ENCODE measurements at regions not wholly inside any gene's neighbourhood (a gene's known extent, or its start where the extent isn't known, plus 50 kb on each side); places are given as distances from the start of the nearest gene placed in this dataset.
"Not testable (repeated sequence)": the region's sequence is repeated elsewhere in the genome, so short reads cannot be mapped to it uniquely, and the experiment has no call there.

GRCh38 chr12:84480803-84481202, 431.8 kb downstream of the SLC6A15 start:
- DNase-seq = no peak

GRCh38 chr12:84470361-84470760, 442.2 kb downstream of the SLC6A15 start:
- DNase-seq = no peak

GRCh38 chr12:84464616-84465015, 448.0 kb downstream of the SLC6A15 start:
- no peak for DNase-seq

- DNase-seq = no peak
Observed at GRCh38 chr12:84463741-84464495, 448.7 kb downstream of the SLC6A15 start.

GRCh38 chr12:84455598-84455997, 457.0 kb downstream of the SLC6A15 start:
- DNase-seq = no peak

- not testable (repeated sequence) for DNase-seq
Observed at GRCh38 chr12:84446478-84446877, 466.1 kb downstream of the SLC6A15 start.

- DNase-seq = no peak
Observed at GRCh38 chr12:84436134-84436533, 476.5 kb downstream of the SLC6A15 start.

- DNase-seq = no peak
Observed at GRCh38 chr12:84435682-84436081, 476.9 kb downstream of the SLC6A15 start.

GRCh38 chr12:84422340-84422739, 490.3 kb downstream of the SLC6A15 start:
- DNase-seq = no peak

- DNase-seq = no peak
Observed at GRCh38 chr12:84421103-84421502, 491.5 kb downstream of the SLC6A15 start.

GRCh38 chr12:84416626-84417025, 496.0 kb downstream of the SLC6A15 start:
- DNase-seq = no peak

GRCh38 chr12:84415946-84416345, 496.7 kb downstream of the SLC6A15 start:
- no peak for DNase-seq

GRCh38 chr12:84413656-84414055, 498.9 kb downstream of the SLC6A15 start:
- no peak for DNase-seq

- DNase-seq = no peak
Observed at GRCh38 chr12:84412226-84412625, 500.4 kb downstream of the SLC6A15 start.

- DNase-seq = no peak
Observed at GRCh38 chr12:84411031-84411430, 501.6 kb downstream of the SLC6A15 start.

GRCh38 chr12:84408936-84409335, 503.7 kb downstream of the SLC6A15 start:
- DNase-seq = no peak

- not testable (repeated sequence) for DNase-seq
Observed at GRCh38 chr12:84406720-84407119, 505.9 kb downstream of the SLC6A15 start.

- no peak for DNase-seq
Observed at GRCh38 chr12:84397846-84398245, 514.8 kb downstream of the SLC6A15 start.

- no peak for DNase-seq
Observed at GRCh38 chr12:84397263-84397662, 515.3 kb downstream of the SLC6A15 start.

GRCh38 chr12:84391176-84391575, 521.4 kb downstream of the SLC6A15 start:
- DNase-seq = not testable (repeated sequence)

GRCh38 chr12:84384384-84384783, 528.2 kb downstream of the SLC6A15 start:
- no peak for DNase-seq

- not testable (repeated sequence) for DNase-seq
Observed at GRCh38 chr12:84382486-84382885, 530.1 kb downstream of the SLC6A15 start.

- DNase-seq = no peak
Observed at GRCh38 chr12:84376320-84376719, 536.3 kb downstream of the SLC6A15 start.

GRCh38 chr12:84375449-84376170, 537.0 kb downstream of the SLC6A15 start:
- no peak for DNase-seq

GRCh38 chr12:84362552-84362897, 550.1 kb downstream of the SLC6A15 start:
- no peak for DNase-seq
